Type B pancreatic cell (in vitro differentiated cells): ENCODE measurements at regions not wholly inside any gene's neighbourhood (a gene's known extent, or its start where the extent isn't known, plus 50 kb on each side); places are given as distances from the start of the nearest gene placed in this dataset.
A peak's percentile ranks its signal among the peaks of the same experiment; 100 is the strongest.
"Not testable (repeated sequence)": the region's sequence is repeated elsewhere in the genome, so short reads cannot be mapped to it uniquely, and the experiment has no call there.

Experiments used
- DNase-seq: peaks from one replicate; pipeline ENCODE4 v3.0.0; 2021; ENCODE audit warnings: mixed read lengths; ENCODE audit not compliant: unreplicated experiment; ENCODE audit errors: extremely low spot score
- H3K27ac Mint-ChIP-seq: 2 replicates; pipeline ENCODE4 v1.8.0; 2021; ENCODE audit warnings: mild to moderate bottlenecking, mixed read lengths
- H3K27me3 Mint-ChIP-seq: 2 replicates; pipeline ENCODE4 v1.8.0; 2021; ENCODE audit warnings: mixed read lengths
- H3K36me3 Mint-ChIP-seq: 2 replicates; pipeline ENCODE4 v1.8.0; 2021; ENCODE audit warnings: mixed read lengths
- H3K4me1 Mint-ChIP-seq: one replicate; pipeline ENCODE4 v1.8.0; 2021; ENCODE audit warnings: mixed read lengths; ENCODE audit not compliant: unreplicated experiment
- H3K4me3 Mint-ChIP-seq: 2 replicates; pipeline ENCODE4 v1.8.0; 2021; ENCODE audit warnings: mild to moderate bottlenecking, mixed read lengths
- H3K9me3 Mint-ChIP-seq: 2 replicates; pipeline ENCODE4 v1.8.0; 2021; ENCODE audit warnings: mixed read lengths
- CTCF ChIP-seq: fragments of 200-600 bp; sonication (generic); conservative IDR thresholded peaks from 2 replicates; pipeline ENCODE4 v1.5.0; 2021; ENCODE audit warnings: antibody characterized with exemption, mild to moderate bottlenecking

- DNase-seq, H3K4me3 Mint-ChIP-seq, H3K36me3 Mint-ChIP-seq, H3K27ac Mint-ChIP-seq, H3K4me1 Mint-ChIP-seq, H3K9me3 Mint-ChIP-seq: not testable (repeated sequence)
- peaks cover 22% of the 10 kb centered on the region for H3K27me3 Mint-ChIP-seq
Measured at GRCh38 chr4:8963533-8963932, 91.9 kb upstream of the HMX1 start.

DNA sequence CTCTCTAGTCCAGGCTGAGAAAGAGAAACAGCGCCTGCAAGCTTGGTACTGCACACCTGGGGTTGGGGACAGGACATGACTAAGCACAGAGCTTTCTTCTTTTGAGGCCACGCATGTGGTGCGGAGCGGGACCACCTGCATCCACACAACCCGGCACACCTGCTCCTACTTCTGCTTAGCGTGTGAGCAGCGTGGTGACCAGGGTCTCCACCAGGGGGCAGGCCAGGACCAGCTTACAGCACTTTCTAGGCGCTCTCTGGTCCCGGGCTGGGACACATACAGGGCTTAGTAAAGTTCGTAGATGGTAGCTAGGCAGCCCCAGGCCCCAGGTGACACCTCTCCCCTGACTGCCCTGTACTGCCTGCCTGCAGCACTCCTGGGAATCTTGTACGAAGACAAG lies 89.7 kb upstream of the HMX1 start:
- not testable (repeated sequence) for H3K27ac Mint-ChIP-seq, DNase-seq, H3K4me1 Mint-ChIP-seq, H3K36me3 Mint-ChIP-seq, H3K9me3 Mint-ChIP-seq, H3K4me3 Mint-ChIP-seq
- peaks cover 32% of the 10 kb centered on the region for H3K27me3 Mint-ChIP-seq
- peak; percentile 71 for TF ChIP-seq CTCF

- not testable (repeated sequence) for H3K9me3 Mint-ChIP-seq, H3K27ac Mint-ChIP-seq, H3K4me1 Mint-ChIP-seq, DNase-seq, H3K36me3 Mint-ChIP-seq, H3K4me3 Mint-ChIP-seq
- peaks cover 45% of the 10 kb centered on the region for H3K27me3 Mint-ChIP-seq
Measured at GRCh38 chr4:8959471-8959870, 87.8 kb upstream of the HMX1 start.

- H3K27me3 Mint-ChIP-seq = peaks cover 41% of the 10 kb centered on the region
- not testable (repeated sequence) for H3K4me3 Mint-ChIP-seq, H3K27ac Mint-ChIP-seq, H3K4me1 Mint-ChIP-seq, H3K9me3 Mint-ChIP-seq, H3K36me3 Mint-ChIP-seq
- DNase-seq = peak; percentile 13
Measured at GRCh38 chr4:8954001-8954400, 82.4 kb upstream of the HMX1 start.

- H3K9me3 Mint-ChIP-seq = not testable (repeated sequence)
- peak; percentile 22 for DNase-seq
Measured at GRCh38 chr4:8952791-8953190, 81.2 kb upstream of the HMX1 start.

GRCh38 chr4:8952109-8952508 lies 80.5 kb upstream of the HMX1 start:
- not testable (repeated sequence) for H3K27ac Mint-ChIP-seq, H3K9me3 Mint-ChIP-seq, H3K36me3 Mint-ChIP-seq, H3K4me1 Mint-ChIP-seq, H3K4me3 Mint-ChIP-seq
- DNase-seq = peak; percentile 44
- H3K27me3 Mint-ChIP-seq = peaks cover 33% of the 10 kb centered on the region

More at GRCh38 chr4:8952791-8953190, 81.2 kb upstream of the HMX1 start:
- not testable (repeated sequence) for H3K4me1 Mint-ChIP-seq, H3K4me3 Mint-ChIP-seq, H3K27ac Mint-ChIP-seq, H3K36me3 Mint-ChIP-seq
- peaks cover 35% of the 10 kb centered on the region for H3K27me3 Mint-ChIP-seq

DNA sequence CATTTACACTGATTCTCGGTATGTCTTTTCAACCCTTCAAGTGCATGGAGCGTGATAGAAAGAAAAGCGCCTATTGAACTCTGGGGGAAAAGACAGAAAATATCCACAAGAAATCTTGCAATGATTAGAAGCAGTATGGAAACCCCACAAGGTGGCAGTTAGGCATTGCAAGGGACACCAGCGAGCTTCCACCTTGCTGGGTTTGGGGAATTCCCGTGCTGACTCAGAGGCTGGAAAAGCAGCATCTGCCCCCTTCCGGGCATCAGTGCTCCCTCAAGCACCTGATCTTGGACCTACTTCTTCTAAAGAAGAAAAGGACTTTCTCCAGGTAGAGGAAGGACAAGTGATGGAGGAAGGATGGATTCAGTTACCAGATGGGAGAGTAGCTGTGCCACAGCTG lies 73.9 kb upstream of the HMX1 start:
- H3K9me3 Mint-ChIP-seq, H3K27me3 Mint-ChIP-seq, H3K36me3 Mint-ChIP-seq, H3K4me3 Mint-ChIP-seq, H3K4me1 Mint-ChIP-seq, H3K27ac Mint-ChIP-seq, DNase-seq: not testable (repeated sequence)

GRCh38 chr4:8943367-8943766 lies 71.7 kb upstream of the HMX1 start:
- H3K4me3 Mint-ChIP-seq, H3K9me3 Mint-ChIP-seq, H3K27ac Mint-ChIP-seq, H3K4me1 Mint-ChIP-seq, H3K27me3 Mint-ChIP-seq, H3K36me3 Mint-ChIP-seq, DNase-seq: not testable (repeated sequence)

- not testable (repeated sequence) for H3K4me3 Mint-ChIP-seq, H3K4me1 Mint-ChIP-seq, H3K27me3 Mint-ChIP-seq, H3K27ac Mint-ChIP-seq, H3K36me3 Mint-ChIP-seq, H3K9me3 Mint-ChIP-seq, DNase-seq
Measured at GRCh38 chr4:8942088-8942487, 70.4 kb upstream of the HMX1 start.

DNA sequence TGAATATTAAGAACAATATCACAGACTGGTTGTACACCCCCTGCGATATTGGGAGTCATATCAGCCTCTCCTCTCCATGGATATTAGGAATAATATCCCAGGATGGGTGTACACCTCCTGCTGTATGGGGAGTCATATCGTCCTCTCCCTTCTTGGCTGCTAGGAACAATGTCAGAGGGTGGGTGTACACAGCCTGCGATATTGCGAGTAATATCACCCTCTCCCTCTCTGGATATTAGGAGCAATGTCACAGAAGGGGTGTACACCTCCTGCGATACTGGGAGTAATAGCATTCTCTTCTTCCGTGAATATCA lies 69.8 kb upstream of the HMX1 start:
- H3K4me3 Mint-ChIP-seq, H3K4me1 Mint-ChIP-seq, H3K27me3 Mint-ChIP-seq, DNase-seq, H3K27ac Mint-ChIP-seq, H3K9me3 Mint-ChIP-seq, H3K36me3 Mint-ChIP-seq: not testable (repeated sequence)
